HG03135 (cell line): ENCODE measurements at regions not wholly inside any gene's neighbourhood (a gene's known extent, or its start where the extent isn't known, plus 50 kb on each side); places are given as distances from the start of the nearest gene placed in this dataset.

Source experiments
- ATAC-seq: cut with Tn5 transposase; IDR thresholded peaks from one replicate; pipeline ENCODE4 v1.9.1; 2021; ENCODE audit warnings: mild to moderate bottlenecking, moderate library complexity; ENCODE audit not compliant: unreplicated experiment

DNA sequence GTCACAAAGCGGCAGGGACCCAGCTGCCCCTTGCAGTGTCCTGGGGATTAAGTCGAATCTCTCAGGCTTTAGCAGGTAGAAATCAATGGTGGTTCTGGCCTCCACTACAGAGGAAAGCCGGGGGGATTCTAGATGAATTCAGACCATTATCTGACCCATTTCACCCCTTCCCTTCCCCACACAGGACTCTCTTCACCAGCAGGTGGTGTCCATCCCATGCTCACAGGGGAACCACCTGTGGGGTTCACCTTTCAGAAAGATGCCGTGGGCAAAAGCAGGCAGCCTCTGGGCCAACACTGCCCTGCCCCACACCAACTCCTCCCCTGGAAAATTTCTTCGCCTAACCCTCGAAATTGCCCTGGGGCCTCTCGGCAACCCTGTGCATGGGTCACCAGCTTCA is 123.8 kb upstream of the GGTLC1 start:
- no peak for ATAC-seq

GRCh38 chr20:24111858-24112257 is 123.3 kb upstream of the GGTLC1 start:
- no peak for ATAC-seq

GRCh38 chr20:24109537-24109936 is 121.0 kb upstream of the GGTLC1 start:
- ATAC-seq, result no peak

- no peak for ATAC-seq
Measured at GRCh38 chr20:24109008-24109407, 120.4 kb upstream of the GGTLC1 start.

DNA sequence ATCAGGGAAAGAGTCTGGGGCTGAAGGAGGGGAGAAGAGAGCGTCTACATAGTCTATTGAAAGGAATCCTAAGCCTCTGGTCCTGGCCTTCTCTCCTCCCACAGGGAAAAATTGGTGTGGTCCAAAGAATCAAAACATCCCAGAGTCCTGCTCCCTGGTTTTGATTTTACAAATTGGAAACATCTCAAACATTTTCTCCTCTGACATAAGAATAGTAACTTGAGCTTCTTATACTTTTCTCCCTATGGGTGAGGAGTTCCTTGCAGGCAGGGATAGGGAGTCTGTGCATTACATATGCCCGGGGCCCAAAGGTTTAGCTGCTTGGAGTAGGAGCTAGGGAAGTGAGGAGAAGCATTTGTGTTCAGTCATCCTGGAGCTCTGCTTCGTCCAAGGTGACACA is 120.0 kb upstream of the GGTLC1 start:
- ATAC-seq, result no peak

- ATAC-seq, result no peak
Measured at GRCh38 chr20:24106801-24107445, 118.3 kb upstream of the GGTLC1 start.

DNA sequence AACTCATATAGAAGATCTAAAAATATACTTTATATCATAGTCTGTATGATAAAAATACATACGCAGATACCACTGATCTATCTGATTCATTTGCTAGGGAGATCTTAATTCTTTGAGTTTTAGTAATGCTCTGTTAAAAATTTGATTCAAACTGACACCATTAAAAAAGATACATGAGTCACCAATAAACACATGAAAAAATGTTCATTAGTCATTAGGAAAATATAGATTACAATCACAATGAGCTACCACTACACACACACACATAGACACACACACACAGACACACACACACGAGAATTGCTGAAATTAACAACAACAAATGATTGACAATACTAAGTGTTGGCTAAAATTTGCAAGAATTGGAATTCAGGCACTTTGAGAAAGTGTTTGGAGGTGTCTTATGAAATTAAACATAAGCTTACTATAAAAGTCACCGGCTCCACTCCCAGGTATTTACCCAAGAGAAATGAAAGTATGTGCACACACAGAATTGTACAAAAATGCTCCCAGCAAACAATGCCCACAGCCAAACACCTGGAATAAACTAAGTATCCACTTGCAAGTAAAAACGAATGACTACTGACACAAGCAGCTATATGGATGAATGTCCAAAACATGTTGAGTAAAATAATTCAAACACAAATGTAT is 117.7 kb upstream of the GGTLC1 start:
- ATAC-seq, result no peak

DNA sequence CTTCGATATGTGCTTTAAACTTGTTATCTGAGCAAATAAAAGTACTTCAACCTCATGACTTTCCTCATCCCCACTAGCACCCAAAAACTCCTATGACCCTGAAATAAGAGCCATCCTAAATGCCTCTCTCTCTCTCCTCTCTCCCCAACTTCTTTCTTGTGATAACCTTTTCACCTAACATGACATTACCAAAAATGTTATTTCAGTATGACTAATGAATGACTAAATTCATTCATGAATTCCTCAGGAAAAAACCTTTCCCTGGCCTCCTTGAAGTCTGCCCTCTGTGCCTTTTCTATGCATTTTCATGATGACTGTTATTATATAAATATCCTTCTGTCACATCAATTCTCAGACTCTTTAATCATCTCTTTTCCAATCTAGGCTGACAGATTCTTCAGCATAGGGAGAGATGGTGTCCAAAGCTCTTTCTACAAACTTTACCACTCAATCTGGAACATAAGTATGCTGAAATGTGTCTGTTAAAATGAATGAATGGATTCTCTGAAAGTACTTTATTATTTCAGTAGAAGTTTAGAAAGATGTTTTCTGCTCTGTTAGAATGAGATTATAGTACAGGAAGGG is 114.3 kb upstream of the GGTLC1 start:
- ATAC-seq, result no peak

DNA sequence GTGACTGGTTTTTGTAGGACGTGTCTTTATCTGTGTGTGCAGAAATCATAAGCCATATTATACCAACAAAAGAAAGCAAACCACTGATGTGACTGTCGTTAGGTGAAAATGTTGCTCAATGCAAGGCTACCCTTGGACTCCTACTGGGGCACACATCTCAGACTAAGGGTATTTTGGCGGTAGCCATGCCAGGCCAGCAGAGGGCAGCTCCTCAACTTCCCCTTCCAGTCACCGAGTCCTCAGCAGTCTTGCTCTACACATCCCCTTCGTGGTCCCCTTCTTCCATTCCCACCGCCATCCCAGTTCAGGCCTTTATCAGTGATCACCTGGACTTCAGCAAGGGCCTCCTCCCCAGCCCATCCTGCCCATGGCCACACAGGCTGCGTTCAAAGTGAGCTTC is 113.7 kb upstream of the GGTLC1 start:
- ATAC-seq, result no peak

DNA sequence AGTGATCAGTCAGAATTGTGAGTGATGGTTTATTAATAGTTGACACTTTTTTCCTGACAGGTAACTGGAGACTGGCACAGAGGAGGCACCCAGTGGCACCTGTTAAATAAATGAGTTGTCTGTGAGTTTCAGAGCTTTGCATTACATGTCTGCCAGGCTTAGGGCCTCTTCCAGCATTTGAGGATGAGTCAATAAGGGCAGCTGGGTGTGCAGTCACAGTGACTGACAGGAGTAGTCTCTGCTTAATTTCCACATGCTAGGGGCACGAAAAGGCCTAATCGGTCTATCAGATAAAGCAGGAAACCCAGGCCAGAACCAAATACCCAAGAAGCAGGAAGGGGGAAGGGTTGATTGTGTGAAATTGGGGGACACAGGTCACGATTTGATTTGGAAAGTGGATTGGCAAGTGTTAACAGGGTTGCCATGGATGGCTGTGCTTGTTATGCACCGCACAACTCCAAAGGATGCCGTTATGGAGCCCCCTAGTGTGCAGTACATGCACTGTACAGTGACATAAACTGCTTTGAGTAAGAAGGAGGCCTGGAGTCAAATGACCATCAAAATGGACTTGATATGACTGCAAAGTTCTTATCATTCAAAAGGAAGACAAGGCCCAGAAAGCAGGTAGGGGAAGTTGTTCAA is 111.9 kb upstream of the GGTLC1 start:
- ATAC-seq, result peak; percentile 88

DNA sequence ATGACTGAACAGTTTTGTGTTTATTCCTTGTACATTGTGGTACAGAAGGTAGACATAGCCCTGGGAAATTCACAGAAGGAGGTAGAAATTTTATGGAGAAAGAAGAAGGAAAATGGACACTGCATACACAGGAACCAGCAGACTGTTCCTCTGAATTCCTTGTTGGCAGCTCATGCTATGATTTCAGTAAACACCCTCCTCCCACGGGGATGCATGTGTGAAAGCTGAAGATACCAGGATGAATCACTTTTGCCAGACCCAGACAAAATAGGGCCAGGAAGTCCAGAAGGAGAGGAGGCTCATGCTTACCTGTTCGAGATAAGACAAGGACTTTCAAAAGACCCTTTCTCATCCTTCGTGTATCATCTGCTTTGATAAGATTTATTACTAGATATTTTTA is 110.3 kb upstream of the GGTLC1 start:
- ATAC-seq, result no peak

- ATAC-seq, result no peak
Measured at GRCh38 chr20:24097506-24098245, 109.1 kb upstream of the GGTLC1 start.

DNA sequence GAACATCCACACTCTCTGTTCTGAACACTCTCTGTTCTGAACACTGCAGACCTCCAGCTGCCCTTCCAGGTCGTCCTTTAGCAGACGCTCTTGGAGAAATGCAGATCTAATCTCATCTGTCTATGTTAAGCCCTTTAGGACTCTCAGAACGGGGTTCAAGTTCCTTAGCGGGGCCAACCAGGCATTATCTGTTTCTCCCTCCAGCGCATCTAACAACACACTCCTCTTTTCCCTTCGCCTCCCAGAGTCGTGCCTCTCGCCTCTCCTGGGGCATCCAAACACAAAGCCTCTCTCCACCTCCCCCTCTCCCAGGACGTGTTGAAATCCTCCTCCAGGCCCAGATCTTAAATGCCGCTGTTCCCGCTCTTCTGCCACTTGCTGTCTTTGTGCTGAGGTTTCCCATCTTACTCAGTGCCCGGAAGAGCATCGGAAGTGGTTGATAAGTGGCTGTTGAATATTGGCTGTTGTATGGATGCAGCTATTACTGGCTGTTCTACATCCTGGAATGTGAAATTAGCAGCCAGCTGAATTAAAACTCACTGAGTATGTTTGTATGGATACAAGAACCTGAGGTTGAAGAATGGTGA is 108.4 kb upstream of the GGTLC1 start:
- no peak for ATAC-seq

- ATAC-seq, result no peak
Measured at GRCh38 chr20:24096264-24096663, 107.7 kb upstream of the GGTLC1 start.

DNA sequence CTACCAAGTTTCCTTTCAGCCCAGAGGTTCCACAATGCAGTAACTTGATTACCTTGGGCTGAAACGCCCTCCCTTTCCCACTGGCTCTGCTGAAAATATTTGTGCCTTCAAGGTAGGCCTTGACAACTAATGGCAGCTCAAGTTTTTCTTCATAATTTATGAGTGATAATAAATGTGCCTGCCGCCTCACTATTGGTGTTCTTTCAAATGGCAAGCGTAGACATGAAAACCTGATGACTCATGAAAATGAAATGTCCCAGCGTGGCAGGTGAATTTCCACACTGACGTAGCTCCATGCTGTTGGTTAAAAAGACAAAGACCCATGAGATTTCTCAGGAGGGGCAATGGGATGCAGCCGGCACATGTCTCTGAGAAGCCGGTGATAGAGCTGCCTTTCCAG is 107.2 kb upstream of the GGTLC1 start:
- no peak for ATAC-seq

DNA sequence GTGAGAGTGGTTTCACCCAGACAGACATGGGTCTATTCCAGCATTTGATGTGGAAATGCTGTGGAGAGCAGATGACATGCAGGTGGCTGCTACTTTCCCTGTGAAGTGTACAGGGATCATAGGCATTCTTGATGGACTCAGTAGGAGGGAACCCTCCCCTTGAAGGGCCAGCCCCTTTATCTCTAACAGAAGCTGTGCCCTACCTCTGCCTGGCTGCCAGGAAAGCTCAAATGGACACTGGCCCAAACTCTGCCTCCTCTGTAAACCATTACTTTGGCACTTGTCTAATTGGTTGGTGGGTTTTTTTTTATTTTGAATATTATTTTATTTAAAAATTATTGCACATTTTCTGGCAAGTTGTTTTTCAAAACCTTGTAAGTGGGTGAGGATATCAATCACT is 106.7 kb upstream of the GGTLC1 start:
- ATAC-seq, result no peak

DNA sequence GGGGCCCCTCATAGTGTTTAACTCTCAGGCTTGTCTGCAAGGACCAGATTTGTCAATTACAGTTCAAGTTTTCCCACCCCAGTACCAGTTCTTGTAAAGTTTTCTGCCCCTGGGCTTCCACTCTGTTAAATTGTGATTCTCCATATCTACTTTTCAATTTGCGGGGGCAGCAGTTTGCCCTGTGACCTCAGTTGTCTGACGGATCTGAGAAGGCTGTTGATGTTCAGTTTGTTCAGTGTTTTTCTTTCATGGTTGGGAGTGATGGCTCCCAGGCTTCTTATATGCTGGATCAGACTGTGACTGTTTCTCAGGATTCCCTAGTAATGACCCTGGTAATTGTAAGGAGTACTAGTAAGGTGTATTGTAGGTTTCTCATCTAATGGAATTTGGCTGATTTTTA is 101.0 kb upstream of the GGTLC1 start:
- no peak for ATAC-seq

- ATAC-seq, result no peak
Measured at GRCh38 chr20:24086121-24086520, 97.5 kb upstream of the GGTLC1 start.

GRCh38 chr20:24084281-24084680 is 95.7 kb upstream of the GGTLC1 start:
- no peak for ATAC-seq

- ATAC-seq, result no peak
Measured at GRCh38 chr20:24081077-24081476, 92.5 kb upstream of the GGTLC1 start.
